Thyroid gland (tissue), 4 donors: ENCODE measurements at regions not wholly inside any gene's neighbourhood (a gene's known extent, or its start where the extent isn't known, plus 50 kb on each side); places are given as distances from the start of the nearest gene placed in this dataset.

Source experiments
- POLR2A ChIP-seq, 2 donors: fragments of 450-650 bp; IDR thresholded peaks; one replicate each; pipeline ENCODE4 v1.6.1; 2017; ENCODE audit warnings: antibody characterized with exemption in 2 of 2, mild to moderate bottlenecking in 2 of 2, moderate library complexity in 1 of 2
- TF ChIP-seq, protein P1 (sequence below), 6 experiments: fragments of 200-600 bp in 3 of 6; fragments of 450-650 bp in 3 of 6; sonication (generic) in 3 of 6; IDR thresholded peaks; one replicate each; pipeline ENCODE4 v1.5.1; 2016 to 2019; ENCODE audit warnings: antibody characterized with exemption in 6 of 6, mild to moderate bottlenecking in 2 of 6, inconsistent platforms in 1 of 6, moderate library complexity in 1 of 6

DNA sequence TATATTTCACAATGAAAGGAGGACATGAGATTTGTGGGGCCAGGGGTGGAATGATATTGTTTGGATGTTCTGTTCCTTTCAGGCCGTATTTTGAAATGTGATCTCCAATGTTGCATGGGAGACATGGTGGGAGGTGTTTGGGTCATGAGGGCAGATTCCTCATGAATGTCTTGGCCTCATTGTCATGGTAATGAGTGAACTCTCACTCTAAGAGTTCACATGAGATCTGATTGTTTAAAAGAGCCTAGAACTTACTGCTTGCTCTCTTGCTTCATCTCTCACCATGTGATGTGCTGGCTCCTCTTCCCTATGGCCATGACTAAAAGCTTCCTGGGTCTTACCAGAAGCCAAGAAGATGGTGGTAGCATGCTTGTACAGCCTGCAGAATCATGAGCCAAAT lies 1183.0 kb downstream of the TECRL start:
- TF ChIP-seq, protein P1, sequence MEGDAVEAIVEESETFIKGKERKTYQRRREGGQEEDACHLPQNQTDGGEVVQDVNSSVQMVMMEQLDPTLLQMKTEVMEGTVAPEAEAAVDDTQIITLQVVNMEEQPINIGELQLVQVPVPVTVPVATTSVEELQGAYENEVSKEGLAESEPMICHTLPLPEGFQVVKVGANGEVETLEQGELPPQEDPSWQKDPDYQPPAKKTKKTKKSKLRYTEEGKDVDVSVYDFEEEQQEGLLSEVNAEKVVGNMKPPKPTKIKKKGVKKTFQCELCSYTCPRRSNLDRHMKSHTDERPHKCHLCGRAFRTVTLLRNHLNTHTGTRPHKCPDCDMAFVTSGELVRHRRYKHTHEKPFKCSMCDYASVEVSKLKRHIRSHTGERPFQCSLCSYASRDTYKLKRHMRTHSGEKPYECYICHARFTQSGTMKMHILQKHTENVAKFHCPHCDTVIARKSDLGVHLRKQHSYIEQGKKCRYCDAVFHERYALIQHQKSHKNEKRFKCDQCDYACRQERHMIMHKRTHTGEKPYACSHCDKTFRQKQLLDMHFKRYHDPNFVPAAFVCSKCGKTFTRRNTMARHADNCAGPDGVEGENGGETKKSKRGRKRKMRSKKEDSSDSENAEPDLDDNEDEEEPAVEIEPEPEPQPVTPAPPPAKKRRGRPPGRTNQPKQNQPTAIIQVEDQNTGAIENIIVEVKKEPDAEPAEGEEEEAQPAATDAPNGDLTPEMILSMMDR (IDR thresholded peaks at IDR 0.05): no peak
- TF ChIP-seq POLR2A (IDR thresholded peaks at IDR 0.05): no peak
